A549 (cell line): ENCODE measurements at regions not wholly inside any gene's neighbourhood (a gene's known extent, or its start where the extent isn't known, plus 50 kb on each side); places are given as distances from the start of the nearest gene placed in this dataset.

Source experiments
- ATAC-seq, 2 experiments: fragments of 200-7000 bp in 1 of 2; fragments of >200 bp in 1 of 2; cut with Nextera tagmentation in 1 of 2; cut with Tn5 transposase in 1 of 2; 3 replicates each; pipeline versions ENCODE4 v1.8.0 to v1.9.1; 2018 to 2020; ENCODE audit warnings: mild to moderate bottlenecking in 1 of 2, moderate library complexity in 1 of 2
- CTCF ChIA-PET: fragments of 300-600 bp; sonication (Branson Sonifier 250); formaldehyde crosslinking; extraction: SDS; loops from one replicate; lab custom pipeline; 2021; ENCODE audit warnings: antibody characterized with exemption, inconsistent platforms; lab: Yijun Ruan, JAX
- POLR2A ChIA-PET: fragments of 350-600 bp; formaldehyde crosslinking; extraction: SDS; loops from one replicate; lab custom pipeline; 2021; ENCODE audit warnings: antibody characterized with exemption, inconsistent platforms; lab: Yijun Ruan, JAX
- DNase-seq, 2 experiments: peaks; one replicate each; pipeline versions ENCODE4 v3.0.0 to v3.0.0-alpha.2; 2011 to 2016; ENCODE audit warnings: low read depth in 1 of 2, low spot score in 1 of 2
- FAIRE-seq: peaks from 2 replicates; lab custom pipeline; 2011; peaks lifted over from hg19 to GRCh38; lab: Jason Lieb, UNC
- H3K27ac ChIP-seq, 2 experiments: fragments of >200 bp; sonication (Bioruptor Twin); formaldehyde crosslinking; 3 replicates each; pipeline ENCODE4 v1.5.1; 2016 to 2017
- H3K4me1 ChIP-seq: fragments of >200 bp; sonication (Bioruptor Twin); formaldehyde crosslinking; 3 replicates; pipeline ENCODE4 v1.6.1; 2016
- H3K4me2 ChIP-seq: fragments of >200 bp; sonication (Bioruptor Twin); formaldehyde crosslinking; 3 replicates; pipeline ENCODE4 v1.6.1; 2016
- H3K4me3 ChIP-seq: fragments of >200 bp; sonication (Bioruptor Twin); formaldehyde crosslinking; 3 replicates; pipeline ENCODE4 v1.5.1; 2016
- H3K9me3 ChIP-seq: fragments of >200 bp; sonication (Bioruptor Twin); formaldehyde crosslinking; 3 replicates; pipeline ENCODE4 v1.6.1; 2016
- CBX8 ChIP-seq: fragments of 200-600 bp; sonication (generic); IDR thresholded peaks from 2 replicates; pipeline ENCODE4 v1.6.1; 2016
- CEBPB ChIP-seq, 2 experiments: fragments of >200 bp in 1 of 2; sonication (Bioruptor Twin) in 1 of 2; formaldehyde crosslinking in 1 of 2; IDR thresholded peaks; 2 replicates each; pipeline ENCODE4 v1.6.1; 2012 to 2016
- EHF ChIP-seq: fragments of 250-450 bp; sonication (Bioruptor Pico); IDR thresholded peaks from 2 replicates; pipeline ENCODE4 v1.5.0; 2020; ENCODE audit warnings: mild to moderate bottlenecking
- FOSB ChIP-seq: fragments of 250-450 bp; sonication (Bioruptor Pico); IDR thresholded peaks from 2 replicates; pipeline ENCODE4 v1.5.0; 2020; ENCODE audit warnings: mild to moderate bottlenecking, moderate library complexity
- FOXS1 ChIP-seq: fragments of 250-450 bp; sonication (Bioruptor Pico); IDR thresholded peaks from 2 replicates; pipeline ENCODE4 v1.5.0; 2020; ENCODE audit warnings: mild to moderate bottlenecking, moderate library complexity
- HOXA7 ChIP-seq: fragments of 250-450 bp; sonication (Bioruptor Pico); IDR thresholded peaks from 2 replicates; pipeline ENCODE4 v1.5.0; 2020; ENCODE audit warnings: mild to moderate bottlenecking, moderate library complexity
- JUNB ChIP-seq: fragments of >200 bp; sonication (Bioruptor Twin); formaldehyde crosslinking; IDR thresholded peaks from 2 replicates; pipeline ENCODE4 v1.6.1; 2016
- KDM5A ChIP-seq: fragments of 200-600 bp; sonication (generic); IDR thresholded peaks from 2 replicates; pipeline ENCODE4 v1.6.1; 2016; ENCODE audit warnings: antibody characterized with exemption, mild to moderate bottlenecking
- NFE2L2 ChIP-seq: fragments of 150-350 bp; conservative IDR thresholded peaks from 2 replicates; pipeline ENCODE4 v1.6.1; 2014; ENCODE audit warnings: low read length
- NPAS2 ChIP-seq: fragments of 250-450 bp; sonication (Bioruptor Pico); IDR thresholded peaks from 2 replicates; pipeline ENCODE4 v1.8.0; 2022; ENCODE audit warnings: mild to moderate bottlenecking, moderate library complexity, borderline replicate concordance
- PHF8 ChIP-seq: fragments of 200-600 bp; sonication (generic); IDR thresholded peaks from 2 replicates; pipeline ENCODE4 v1.6.1; 2016; ENCODE audit warnings: low read depth, mild to moderate bottlenecking, antibody characterized with exemption, moderate library complexity, borderline replicate concordance
- POLR2A ChIP-seq: IDR thresholded peaks from 2 replicates; pipeline ENCODE4 v1.6.1; 2012; ENCODE audit warnings: mild to moderate bottlenecking, low read length
- RAD21 ChIP-seq, 2 experiments: fragments of >200 bp in 1 of 2; sonication (Bioruptor Twin) in 1 of 2; formaldehyde crosslinking in 1 of 2; IDR thresholded peaks in 1 of 2; conservative IDR thresholded peaks in 1 of 2; 2 replicates in 1 of 2; 3 replicates in 1 of 2; pipeline ENCODE4 v1.6.1; 2012 to 2018; ENCODE audit warnings: inconsistent platforms in 1 of 2
- RARB ChIP-seq: fragments of 250-450 bp; sonication (Bioruptor Pico); IDR thresholded peaks from 2 replicates; pipeline ENCODE4 v1.8.0; 2021; ENCODE audit warnings: mild to moderate bottlenecking, moderate library complexity
- REST ChIP-seq: fragments of 200-600 bp; sonication (generic); IDR thresholded peaks from 2 replicates; pipeline ENCODE4 v1.6.1; 2016; ENCODE audit warnings: antibody characterized with exemption, mild to moderate bottlenecking, moderate library complexity
- RFX5 ChIP-seq: fragments of 450-650 bp; IDR thresholded peaks from 2 replicates; pipeline ENCODE4 v1.7.1; 2014; ENCODE audit warnings: antibody characterized with exemption, mild to moderate bottlenecking, moderate library complexity
- SMC3 ChIP-seq: fragments of >200 bp; sonication (Bioruptor Twin); formaldehyde crosslinking; IDR thresholded peaks from 3 replicates; pipeline ENCODE4 v1.6.1; 2018; ENCODE audit warnings: inconsistent platforms
- ZSCAN20 ChIP-seq: fragments of 250-450 bp; sonication (Bioruptor Pico); IDR thresholded peaks from 2 replicates; pipeline ENCODE4 v1.8.0; 2022; ENCODE audit warnings: mild to moderate bottlenecking, moderate library complexity
- WGBS: methylation state at CpG from one replicate; pipeline ENCODE4 v1.1.6; 2017; ENCODE audit errors: missing lambda C conversion rate; 5-methylcytosine and 5-hydroxymethylcytosine counted together
- TF ChIP-seq, protein P1 (sequence below): fragments of >200 bp; sonication (Bioruptor Twin); formaldehyde crosslinking; IDR thresholded peaks from 3 replicates; pipeline ENCODE4 v1.6.1; 2016

DNA sequence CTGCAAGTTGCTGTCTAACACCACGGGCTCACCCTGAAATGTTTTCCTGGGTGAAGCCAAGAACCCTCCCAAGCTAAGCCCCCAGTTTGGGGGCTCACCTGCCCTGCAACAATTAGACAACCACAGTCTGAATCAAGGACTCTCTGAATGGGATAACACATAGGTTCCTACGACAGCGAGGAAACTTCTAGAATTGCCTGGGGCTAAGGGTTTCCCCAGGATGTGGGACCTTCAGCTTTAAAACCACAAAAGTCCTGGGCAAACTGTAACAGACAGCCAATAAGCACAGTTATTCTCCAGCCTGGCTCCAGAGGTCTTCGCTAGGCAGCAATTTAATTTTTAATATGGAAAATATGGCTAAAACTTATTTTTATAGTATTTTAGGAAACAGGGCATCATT lies 162.6 kb downstream of the PRKX start:
- H3K4me1 ChIP-seq: no peaks in the 10 kb centered on the region
- H3K4me3 ChIP-seq: no peak overlapping the region
- WGBS: 100% methylated on average over 1 of the region's 4 CpGs
- no peak for ATAC-seq
- H3K27ac ChIP-seq: no peak overlapping the region
- POLR2A ChIA-PET: no interaction called here
- no peak for TF ChIP-seq EHF
- CTCF ChIA-PET: interaction anchor here (1.1 to 1.6 kb wide), 2 partner anchors 11 to 433 kb away, joined by 3 to 5 read pairs; no protein-coding TSS in a partner anchor
- no peak for FAIRE-seq
- H3K9me3 ChIP-seq: no peaks in the 10 kb centered on the region
- H3K4me2 ChIP-seq: peak overlapping the region; percentile 71; the same call in 1 of the 3 replicates
- no peak for DNase-seq

- H3K4me1 ChIP-seq: no peaks in the 10 kb centered on the region
- ChIA-PET POLR2A (no interaction called here), CTCF (interaction anchor here (1.1 to 3.9 kb wide), 5 partner anchors 10 to 431 kb away, joined by 3 to 31 read pairs (median 4); no protein-coding TSS in a partner anchor)
- WGBS: 6% methylated on average over 7 of the region's 8 CpGs
- no peaks in the 10 kb centered on the region for H3K9me3 ChIP-seq
- H3K27ac ChIP-seq: peak overlapping the region in 1 of 2 experiments; percentile 56; a peak in 2 of 6 replicates
- ATAC-seq (peak; percentile 65 to 81; a peak in 4 of 6 replicates), FAIRE-seq (peak; percentile 59), DNase-seq (peak; percentile 25 to 81)
- TF ChIP-seq RFX5: no peak
- no peak for TF ChIP-seq KDM5A
- TF ChIP-seq JUNB: no peak
- no peak for TF ChIP-seq HOXA7 (CRISPR knock-in tag)
- TF ChIP-seq SMC3: no peak
- no peak for TF ChIP-seq FOSB (CRISPR knock-in tag)
- no peak for TF ChIP-seq FOXS1 (CRISPR knock-in tag)
- TF ChIP-seq REST: no peak
- TF ChIP-seq POLR2A: no peak
- no peak for TF ChIP-seq PHF8
- no peak for TF ChIP-seq CBX8
- TF ChIP-seq NPAS2 (CRISPR knock-in tag): no peak
- TF ChIP-seq ZSCAN20: no peak
- no peak for TF ChIP-seq RAD21 (conservative IDR thresholded peaks at IDR 0.05 in 1 of 2, IDR thresholded peaks at IDR 0.05 in 1 of 2)
- TF ChIP-seq NFE2L2: no peak
- TF ChIP-seq, protein P1, sequence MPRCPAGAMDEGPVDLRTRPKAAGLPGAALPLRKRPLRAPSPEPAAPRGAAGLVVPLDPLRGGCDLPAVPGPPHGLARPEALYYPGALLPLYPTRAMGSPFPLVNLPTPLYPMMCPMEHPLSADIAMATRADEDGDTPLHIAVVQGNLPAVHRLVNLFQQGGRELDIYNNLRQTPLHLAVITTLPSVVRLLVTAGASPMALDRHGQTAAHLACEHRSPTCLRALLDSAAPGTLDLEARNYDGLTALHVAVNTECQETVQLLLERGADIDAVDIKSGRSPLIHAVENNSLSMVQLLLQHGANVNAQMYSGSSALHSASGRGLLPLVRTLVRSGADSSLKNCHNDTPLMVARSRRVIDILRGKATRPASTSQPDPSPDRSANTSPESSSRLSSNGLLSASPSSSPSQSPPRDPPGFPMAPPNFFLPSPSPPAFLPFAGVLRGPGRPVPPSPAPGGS: no peak
- H3K4me3 ChIP-seq: peak overlapping the region; percentile 34
- peak overlapping the region; percentile 71 for H3K4me2 ChIP-seq
Measured at GRCh38 chrX:3550160-3550751, 163.2 kb downstream of the PRKX start.

GRCh38 chrX:3549411-3549911 lies 164.0 kb downstream of the PRKX start:
- CTCF ChIA-PET: interaction anchor here (0.6 to 3.9 kb wide), 27 partner anchors 10 to 654 kb away, joined by 3 to 31 read pairs (median 3); partner anchors contain the start of gene ARSF
- no peaks in the 10 kb centered on the region for H3K9me3 ChIP-seq
- no peaks in the 10 kb centered on the region for H3K4me1 ChIP-seq
- 1% methylated on average over 11 of the region's 13 CpGs for WGBS
- H3K4me2 ChIP-seq: peak overlapping the region; percentile 71
- TF ChIP-seq RARB (CRISPR knock-in tag) (no peak), CEBPB (IDR thresholded peaks at IDR 0.05) (0 out of 4 replicates have a peak, but pooled peaks of 1 of the 2 experiments have one; percentile 7)
- POLR2A ChIA-PET: no interaction called here
- FAIRE-seq (no peak), DNase-seq (peak; percentile 9 to 61), ATAC-seq (peak; percentile 87)
- H3K27ac ChIP-seq: peak overlapping the region in 1 of 2 experiments; percentile 56; a peak in 4 of 6 replicates
- peak overlapping the region; percentile 34 for H3K4me3 ChIP-seq
